ENCODE measurements at regions not wholly inside any gene's neighbourhood (a gene's known extent, or its start where the extent isn't known, plus 50 kb on each side); places are given as distances from the start of the nearest gene placed in this dataset.
"Not testable (repeated sequence)": the region's sequence is repeated elsewhere in the genome, so short reads cannot be mapped to it uniquely, and the experiment has no call there.

DNA sequence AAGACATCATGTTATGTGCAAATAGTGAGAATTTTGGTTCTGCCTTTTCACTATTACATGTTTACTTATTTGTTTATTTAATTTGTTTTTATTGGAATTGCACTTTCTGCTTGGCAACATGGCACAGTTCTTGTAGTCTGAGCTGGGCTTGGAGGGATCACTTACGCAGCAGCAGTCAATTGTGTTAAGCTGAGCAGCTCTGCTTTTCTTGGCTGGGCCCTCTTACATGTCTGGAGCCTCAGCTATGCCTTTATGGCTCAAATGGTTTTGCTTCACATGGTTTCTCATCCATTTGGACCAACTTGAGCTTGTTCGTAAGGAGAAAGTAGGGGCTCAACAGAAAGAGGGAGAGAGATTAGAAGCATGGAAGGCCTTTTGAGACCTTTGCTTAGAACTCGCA, 327.5 kb upstream of the EPHA7 start:
- DNase-seq = no peak

DNA sequence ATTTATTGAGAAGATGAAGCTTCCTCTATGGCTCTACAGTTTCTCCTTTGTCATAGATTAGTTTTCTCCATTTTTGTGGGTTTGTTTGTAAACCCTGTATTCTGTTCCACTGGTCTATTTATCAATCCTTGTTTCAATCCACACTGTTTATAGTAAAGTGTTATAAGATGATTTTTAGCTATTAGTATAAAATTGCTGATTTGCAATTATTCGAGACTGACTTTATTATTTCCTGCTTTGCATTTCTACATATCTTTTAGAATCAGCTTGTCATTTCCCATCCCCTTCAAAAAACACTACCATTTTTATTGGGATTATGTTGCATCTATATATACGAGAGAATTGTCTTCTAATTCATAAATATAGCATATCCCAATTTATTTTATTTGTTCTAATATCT, 325.9 kb upstream of the EPHA7 start:
- no peak for DNase-seq

DNA sequence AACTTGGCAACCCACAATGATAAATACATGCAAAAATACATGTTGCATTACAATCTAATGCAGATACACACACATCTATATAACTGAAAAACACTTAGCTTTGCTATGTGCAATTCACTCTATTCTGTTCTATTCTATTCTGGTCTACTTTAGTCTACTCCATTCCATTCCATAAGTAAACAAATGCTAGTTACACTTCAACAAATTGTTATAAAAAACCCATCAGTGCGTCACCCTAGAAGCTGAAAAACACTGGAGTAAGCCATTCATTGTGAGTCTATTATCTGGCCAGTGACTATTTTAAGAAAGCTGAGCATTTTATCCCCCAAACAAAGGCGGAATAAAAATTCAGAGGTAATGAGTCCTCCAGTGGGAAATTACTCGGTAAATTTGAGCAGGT, 315.7 kb upstream of the EPHA7 start:
- no peak for DNase-seq

DNA sequence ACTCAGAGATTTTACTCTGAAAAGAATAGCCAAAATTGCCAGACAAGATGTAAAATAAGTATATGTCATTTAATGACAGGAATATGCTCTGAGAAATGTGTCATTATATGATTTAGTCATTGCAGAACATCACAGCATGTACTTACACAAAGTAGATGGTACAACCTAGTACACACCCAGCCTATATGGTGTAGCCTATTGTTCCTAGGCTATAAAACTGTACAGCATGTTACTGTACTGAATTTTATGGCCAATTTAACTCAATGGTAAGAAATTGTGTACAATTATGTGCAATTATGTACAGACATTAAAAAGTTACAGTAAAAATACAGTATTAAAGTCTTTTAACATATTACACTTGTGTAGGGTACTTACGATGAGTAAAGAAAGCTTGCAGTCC, 311.9 kb upstream of the EPHA7 start:
- no peak for DNase-seq

DNA sequence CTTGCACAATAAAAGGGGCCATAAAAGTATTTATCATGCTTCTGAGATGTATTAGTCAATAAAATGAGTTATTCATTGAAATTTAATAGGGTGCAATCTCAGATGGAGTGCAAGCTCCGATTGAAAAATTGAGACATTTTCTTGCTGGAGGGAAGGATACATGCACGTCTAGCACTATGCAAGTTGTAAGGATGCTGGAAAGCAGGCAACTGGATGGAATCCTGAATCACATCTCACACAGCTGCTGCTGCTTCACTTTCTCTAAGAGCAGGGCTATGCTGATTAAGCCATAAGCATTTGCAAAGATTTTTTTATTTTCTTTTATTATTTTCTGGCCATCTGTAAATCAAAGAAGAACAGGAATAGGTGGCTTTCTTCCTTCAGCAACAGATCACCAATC, 308.8 kb upstream of the EPHA7 start:
- no peak for DNase-seq

DNA sequence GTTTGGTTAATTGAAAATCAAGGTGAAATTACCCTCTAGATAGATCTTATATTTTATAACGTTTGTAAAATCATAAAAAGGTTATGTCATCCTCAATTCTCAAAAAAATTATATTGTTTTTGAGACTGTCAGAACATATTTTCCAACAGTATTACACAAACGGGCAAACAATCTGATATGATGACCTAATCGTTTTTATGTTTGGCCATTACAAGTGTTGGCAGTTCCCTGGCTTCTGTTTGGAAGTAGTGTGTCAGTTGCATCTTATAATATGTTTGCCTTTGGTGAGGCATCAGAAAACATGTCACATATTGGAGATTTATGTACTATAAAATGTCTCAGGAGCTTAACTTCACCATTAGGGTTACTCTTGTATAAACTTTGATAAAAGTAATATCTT, 308.1 kb upstream of the EPHA7 start:
- DNase-seq = no peak

DNA sequence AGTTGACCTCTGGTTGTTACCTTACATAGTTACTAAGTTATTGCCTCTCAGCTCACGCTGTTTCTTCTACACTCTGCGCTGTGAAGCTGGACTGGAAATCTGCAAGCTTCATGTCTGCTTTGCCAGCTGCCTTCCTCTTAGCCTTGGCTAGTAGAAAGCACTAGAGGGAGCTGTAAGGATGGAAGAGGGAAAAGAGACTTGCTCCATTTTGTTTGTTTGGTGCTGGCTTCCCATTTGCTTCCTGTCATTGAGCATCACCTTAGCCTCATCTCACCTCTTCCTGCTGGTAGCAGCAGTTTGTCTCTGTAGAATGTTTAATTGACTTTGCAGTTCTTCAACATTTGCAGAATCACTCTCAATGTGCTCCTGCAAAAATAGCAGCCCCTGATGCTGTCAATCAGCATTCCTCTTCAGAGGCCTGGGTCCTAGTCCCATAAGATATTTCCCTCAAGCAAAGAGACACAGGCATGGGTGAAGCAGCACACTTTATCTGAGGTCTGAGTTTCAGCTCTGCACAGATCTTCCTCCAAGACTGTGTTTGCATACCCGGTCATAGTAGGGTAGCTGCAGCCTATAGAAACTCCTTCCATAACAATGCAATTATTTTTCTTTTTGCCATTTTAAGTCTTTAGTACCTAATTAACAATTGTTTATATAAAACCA, 302.2 kb upstream of the EPHA7 start:
- DNase-seq = peak; percentile 33

DNA sequence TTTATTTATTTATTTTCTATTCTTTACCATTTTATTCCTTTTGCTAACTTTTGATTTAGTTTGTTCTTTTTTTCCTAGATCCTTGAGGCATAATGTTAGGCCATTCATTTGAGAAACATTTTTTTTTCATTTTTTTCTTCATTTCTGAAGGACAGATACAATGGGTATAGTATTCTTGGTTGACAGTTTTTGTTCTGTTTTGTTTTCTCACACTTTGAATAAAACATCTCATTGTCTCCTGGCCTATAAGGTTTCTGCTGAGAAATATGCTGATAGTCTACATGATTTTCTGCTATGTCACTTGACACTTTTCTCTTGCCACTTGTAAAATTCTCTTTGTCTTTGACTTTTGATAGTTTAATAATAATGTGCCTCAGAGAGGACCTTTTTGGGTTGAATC, 294.6 kb upstream of the EPHA7 start:
- no peak for DNase-seq

DNA sequence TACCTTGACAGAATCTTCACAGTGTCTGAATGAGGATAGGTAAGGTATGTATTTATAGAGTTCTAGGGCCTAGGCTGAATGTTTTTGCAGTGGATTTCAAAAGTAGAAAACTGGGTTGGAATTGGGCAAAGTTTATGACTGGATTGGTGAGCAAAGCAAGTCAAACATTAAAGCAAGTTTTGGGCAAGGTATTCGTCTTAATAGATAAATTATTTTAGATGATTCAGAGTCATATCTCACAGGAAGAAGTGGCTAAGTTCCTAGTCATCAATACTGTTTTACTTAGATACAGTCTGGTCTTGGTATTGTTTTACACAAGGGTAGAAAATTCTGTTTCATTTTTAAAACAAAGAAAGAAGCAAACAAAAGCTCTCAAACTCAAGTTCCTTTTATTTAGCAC, 284.1 kb upstream of the EPHA7 start:
- no peak for DNase-seq

DNA sequence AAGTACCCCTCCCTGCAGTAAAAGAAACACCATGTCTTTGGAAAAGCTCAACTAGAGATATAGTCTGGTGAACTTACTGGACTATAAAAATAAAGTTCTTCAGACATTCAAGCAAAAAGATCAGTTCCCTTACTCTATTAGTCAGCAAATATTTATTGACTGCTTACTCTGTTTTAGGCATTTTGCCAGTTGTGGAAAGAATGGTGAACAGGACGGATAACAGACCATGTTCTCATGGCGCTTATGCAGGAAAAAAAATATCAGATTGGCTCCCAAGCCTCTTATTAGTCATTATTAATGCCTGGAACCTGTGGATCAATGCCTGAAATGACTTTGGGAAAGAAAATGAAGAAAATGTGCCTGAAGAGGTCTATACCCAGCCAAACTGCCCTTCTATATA, 282.2 kb upstream of the EPHA7 start:
- DNase-seq = no peak

DNA sequence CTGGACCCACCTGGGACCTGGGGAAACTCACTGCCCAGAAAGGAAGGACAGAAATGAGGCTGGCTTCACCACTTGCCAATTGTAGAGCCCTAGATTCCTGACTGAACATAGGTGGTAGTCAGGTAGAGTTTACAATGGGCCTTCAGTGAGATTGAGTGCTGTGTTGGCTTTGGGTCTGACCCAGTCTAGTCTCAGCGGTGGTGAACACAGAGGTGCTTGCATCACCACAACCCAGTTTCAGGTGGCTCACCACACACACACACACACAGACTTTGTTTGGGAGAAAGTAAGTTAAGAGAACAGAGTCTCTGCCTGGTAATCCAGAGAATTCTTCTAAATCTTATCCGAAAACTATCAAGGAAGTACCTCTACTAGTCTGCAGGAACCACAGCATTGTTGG, 266.1 kb upstream of the EPHA7 start:
- no peak for DNase-seq

DNA sequence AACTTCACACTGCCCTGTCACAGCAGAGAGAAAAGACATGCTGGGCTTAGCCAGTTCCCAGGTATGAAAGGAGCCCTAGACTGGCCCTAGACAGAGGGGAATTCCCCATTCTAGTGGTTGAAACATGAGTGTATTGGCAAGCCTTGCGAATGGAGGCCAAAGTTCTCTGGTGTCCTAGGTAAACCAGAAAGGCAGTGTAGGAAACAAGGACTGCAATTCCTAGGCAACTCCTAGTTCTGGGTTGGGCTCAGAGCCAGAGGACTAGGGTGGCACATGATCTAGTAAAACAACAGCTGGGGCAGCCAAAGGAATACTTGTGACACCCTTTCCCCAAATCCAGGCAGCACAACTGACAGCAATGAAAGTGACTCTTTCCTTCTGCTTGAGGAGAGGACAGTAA, 265.0 kb upstream of the EPHA7 start:
- DNase-seq = no peak

DNA sequence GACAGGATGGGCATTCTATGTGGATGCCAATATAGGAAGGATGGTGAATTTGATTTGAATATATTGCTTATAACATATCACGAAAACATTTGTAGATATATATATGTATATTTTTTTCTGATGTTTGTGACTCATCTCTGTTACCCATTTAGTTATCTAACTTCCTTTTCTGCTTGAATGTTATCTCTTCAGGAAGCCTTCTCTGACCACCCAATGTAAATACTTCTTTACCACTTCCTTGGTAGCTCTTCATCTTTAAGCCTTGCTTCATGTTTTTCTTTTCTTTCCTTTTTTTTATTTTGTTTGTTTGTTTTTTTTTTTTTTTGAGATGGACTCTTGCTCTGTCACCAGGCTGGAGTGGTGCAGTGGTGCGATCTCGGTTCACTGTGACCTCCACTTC, 260.5 kb upstream of the EPHA7 start:
- no peak for DNase-seq

DNA sequence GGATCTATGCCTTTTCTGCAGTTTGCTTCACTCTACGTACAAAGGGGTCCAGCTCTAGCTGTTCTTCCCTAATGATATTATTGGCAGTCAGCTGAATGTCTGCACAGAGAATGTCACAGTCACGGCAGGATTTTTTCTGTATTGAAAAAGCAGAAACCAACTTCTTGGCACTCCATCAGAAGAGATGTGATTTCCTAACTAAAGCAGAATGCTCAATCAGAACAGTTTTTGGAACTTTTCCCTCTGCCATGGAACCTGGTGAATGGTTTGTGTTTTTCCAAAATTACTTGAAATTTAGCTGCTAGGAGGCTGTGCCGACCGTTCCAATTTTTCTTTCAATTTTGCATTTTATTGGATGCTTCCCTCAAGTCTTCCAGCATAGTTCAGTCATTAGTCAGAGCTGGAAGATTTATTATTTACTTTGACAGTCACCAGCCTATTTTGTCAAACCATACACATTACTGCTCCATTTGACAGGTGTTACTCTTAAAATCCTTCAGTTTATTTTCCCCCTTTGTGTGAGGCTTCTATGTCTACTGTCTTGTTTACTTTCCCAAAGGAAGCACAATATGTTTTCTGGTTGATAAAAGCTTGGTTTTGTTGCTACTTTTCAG, 259.6 kb upstream of the EPHA7 start:
- no peak for DNase-seq

DNA sequence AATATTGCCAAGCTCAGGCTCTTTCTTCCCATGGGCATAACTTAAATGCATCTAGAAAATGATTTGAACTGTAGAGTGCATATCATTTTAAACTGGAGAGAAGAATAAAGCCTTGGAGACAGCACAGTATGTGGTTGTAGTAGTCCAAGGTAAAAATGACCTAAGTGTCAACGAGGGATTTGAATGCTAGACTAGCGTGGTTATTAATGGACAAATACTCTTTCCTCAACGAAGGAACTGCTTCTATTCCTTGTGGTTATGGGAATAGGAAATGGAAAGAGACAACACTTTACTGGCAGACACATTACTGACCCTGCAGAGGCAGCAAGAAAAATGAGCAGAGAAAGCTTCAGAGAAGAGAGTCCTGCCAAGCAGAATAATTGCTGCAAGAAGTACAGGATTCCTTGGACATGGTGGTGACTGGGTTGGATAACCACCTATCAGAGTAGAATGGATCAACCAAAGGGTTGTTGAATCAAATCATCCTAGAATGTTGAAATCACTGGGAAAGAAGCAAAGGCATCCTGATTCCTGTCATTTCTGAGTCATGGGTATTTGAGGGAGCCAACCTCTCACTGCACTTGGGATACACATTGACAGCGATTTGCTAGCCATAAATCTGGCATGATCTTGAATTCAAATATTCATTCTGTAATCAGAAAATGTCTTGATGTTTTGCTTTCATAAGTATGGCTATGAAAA, 258.1 kb upstream of the EPHA7 start:
- DNase-seq = no peak

DNA sequence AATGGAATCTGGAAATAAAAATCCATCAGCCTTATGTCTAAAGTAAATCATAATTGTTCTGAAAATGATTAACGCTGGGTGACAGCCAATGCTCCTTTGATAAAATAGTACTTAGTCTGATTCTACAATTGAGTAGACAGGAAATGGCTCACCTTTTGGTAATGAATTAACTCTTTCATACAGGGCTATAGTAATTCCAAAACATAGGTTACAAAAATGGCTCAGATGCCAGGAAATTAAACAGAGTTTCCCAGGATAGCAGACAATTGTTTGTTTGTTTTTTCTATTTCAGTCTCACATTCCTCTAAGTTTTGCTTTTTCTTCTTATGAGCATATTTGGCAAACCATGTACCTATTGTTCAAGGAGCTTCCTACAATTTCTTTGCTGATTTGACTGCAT, 257.2 kb upstream of the EPHA7 start:
- DNase-seq = no peak

DNA sequence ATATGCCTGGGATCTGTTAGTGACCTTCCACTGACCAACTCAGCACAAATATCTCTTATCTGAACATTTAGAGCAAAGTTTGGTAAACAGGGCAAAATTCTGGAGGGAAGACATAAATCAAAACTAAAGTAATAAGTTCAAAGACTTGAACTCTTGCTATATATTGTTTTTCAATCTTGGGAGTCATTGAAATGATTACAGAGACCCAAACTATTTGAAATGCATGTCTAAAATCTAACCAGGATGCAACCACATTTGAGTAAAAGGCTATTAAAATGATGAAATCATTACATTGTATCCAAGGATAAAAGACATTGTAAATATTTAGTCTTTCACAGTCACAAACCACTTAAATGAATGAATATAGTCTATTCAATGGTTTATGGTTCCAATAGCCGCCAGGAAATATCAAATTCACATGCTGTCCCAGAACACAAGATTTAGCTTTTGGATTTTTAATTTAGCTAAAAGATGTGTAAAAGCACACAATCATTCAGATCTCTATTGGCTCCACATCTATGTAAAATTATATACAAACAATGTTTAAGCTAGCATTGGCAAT, 256.6 kb upstream of the EPHA7 start:
- no peak for DNase-seq

DNA sequence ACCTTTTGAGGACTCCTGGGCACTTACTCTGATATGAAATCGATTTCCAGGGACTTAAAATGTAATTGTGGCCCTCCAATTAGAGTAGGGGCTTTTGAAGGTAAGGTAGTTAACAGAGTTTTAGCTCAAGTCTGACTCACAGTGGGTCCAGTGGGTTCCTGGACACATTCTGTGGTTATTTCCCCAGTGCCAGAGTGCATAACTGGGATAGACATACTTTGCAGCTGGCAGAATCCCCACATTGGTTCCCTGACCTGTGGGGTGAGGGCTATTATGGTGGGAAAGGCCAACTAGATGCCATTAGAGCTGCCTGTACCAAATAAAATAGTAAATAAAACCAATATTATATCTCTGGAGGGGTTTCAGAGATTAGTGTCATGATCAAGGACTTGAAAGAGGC, 243.8 kb upstream of the EPHA7 start:
- no peak for DNase-seq

DNA sequence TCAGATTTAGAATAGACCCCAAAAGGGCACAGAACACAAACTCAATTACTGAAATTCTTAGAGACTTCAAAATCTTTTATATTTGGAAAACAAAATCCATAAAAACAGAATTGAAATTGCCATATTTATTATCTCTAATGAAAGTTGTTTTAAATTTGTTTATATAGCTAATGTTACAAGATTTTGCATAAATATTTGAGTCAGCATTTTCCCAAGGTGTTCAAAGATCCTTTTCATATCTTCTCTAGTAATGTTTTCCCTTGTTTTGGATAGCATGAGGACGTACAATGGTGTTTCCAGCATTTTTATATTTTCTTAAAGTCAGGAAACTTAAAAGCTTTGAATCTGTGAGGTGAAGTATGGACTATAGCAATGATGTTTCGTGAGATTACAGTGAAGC, 235.2 kb upstream of the EPHA7 start:
- DNase-seq = no peak

DNA sequence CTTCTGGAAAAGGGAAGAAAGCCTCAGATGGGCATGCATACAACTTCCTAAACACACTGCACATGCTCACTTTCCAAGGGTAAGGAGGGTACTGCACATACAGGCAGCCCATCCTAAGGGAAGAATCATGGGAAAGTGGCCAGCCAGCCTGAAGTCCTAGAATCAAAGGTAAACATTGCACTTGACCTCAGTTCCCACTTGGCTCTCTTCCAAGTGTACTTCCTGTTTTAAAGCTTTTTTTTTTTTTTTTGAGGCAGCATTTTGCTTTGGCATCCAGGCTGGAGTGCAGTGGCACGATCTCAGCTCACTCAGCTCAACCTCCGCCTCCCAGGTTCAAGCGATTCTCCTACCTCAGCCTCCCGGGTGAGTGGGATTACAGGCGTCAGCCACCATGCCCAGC, 225.3 kb upstream of the EPHA7 start:
- no peak for DNase-seq

DNA sequence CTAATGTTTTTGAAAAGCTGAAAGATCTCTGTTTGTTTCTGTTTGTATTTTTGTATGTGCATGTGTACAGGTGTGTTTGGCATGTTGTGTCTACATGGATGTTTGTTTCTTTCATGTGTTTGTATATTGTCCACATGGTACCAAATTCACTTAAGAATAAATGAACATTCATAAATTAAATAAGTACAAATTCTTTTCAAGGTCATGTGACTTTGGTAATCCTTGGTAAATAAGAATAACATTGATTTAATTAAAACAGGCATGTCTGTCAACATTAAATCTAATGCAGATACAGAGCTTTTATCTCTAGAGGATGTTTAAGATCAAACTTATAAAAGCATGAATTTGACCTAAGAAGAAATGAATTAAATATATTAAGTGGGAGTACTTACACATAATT, 219.8 kb upstream of the EPHA7 start:
- DNase-seq = no peak

DNA sequence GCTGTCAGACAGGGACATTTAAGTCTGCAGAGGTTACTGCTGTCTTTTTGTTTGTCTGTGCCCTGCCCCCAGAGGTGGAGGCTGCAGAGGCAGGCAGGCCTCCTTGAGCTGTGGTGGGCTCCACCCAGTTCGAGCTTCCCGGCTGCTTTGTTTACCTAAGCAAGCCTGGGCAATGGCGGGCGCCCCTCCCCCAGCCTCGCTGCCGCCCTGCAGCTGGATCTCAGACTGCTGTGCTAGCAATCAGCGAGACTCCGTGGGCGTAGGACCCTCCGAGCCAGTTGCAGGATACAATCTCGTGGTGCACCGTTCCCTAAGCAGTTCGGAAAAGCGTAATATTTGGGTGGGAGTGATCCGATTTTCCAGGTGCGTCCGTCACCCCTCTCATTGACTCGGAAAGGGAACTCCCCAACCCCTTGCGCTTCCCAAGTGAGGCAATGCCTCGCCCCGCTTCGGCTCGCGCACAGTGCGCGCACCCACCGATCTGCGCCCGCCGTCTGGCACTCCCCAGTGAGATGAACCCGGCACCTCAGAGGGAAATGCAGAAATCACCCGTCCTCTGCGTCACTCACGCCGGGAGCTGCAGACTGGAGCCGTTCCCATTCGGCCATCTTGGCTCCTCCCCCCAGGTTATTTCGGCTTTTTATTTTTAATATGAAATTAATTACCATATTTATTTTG, 217.8 kb upstream of the EPHA7 start:
- DNase-seq = not testable (repeated sequence)

DNA sequence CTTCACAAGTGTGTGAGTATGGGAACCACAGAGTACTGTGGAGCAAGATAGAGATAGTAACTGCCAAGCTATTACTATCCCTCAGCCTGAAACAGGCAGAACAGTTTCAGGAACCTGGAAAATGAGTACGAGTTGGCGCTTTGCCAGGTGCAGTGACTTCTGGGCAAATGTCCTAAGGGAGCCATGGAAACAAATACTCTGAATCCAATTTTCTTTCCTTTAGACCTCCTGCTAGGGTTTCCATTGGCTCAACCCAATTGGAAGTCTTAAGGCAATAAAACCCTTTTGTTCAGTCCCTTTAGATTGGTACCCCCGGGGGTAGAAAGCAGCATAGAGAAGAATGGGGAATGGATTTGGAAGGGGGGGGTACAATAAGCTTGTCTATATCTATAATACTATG, 205.0 kb upstream of the EPHA7 start:
- peak; percentile 71 for DNase-seq

DNA sequence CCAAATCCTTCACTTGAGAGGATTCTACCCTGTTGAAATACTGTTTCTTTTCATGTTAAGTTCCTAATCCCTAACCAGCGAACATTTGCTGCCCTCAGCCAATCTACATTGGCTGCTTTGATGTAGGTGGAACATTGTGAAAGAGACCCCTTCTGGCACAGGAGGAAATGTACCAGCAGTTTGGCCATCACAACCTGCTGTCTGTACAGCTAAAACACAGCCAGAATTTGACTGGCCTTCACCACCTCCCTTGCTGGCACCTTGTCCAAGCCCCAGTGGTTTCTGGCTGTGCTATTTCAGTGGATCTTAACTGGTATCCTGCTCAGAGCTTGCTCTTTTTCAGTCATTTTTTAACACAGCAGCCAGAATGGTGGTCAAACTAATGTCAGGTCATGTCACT, 202.1 kb upstream of the EPHA7 start:
- DNase-seq = no peak
